ENCODE measurements at regions not wholly inside any gene's neighbourhood (a gene's known extent, or its start where the extent isn't known, plus 50 kb on each side); places are given as distances from the start of the nearest gene placed in this dataset.

DNA sequence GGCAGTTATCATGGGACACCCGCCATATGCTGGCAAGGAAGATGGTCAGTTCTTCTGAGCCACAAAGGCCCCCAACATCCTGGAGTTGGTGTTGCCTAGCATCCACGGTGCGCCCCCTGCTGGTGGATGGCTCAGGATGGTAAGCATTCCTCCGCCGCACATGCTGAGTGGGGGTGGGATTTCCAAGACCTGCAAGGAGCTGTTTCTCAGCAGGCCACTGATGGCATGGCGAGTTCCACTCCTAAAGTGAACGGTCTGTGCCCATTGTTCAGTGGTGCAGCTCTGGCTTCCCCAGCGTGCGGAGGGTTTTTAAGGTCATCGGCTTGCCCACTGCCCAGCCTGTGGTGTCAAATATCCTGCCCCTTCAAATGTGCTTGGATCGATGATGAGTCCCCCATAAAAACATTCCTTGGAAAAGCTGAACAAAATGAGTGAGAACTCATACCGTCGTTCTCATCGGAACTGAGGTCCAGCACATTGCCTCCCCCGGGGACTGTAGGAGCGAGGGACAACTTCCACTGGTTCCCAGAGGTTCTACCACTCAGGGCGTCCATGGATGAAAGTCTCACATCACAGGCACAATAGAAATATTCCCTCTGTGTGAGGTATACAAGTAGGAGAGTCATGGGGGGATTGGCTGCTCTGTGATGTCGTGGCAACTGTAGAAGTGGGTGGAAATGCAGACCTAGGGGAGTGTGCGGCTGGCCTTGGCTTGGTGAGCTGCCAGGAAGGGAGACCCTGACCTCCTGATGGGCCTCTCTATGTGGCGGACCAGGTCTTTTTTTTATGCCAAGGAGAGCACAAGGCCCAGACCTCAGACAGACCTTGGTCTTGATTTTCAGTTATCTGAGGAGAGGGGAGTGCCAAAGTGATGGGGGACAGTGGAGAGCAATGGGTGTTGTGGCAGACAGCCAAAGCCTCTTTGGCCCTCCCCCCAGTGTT lies 102.0 kb downstream of the SNRPN start:
- ChIA-PET CTCF (no interaction called here), POLR2A (no interaction called here)
- Histone ChIP-seq H2AFZ (ENCODE audit: low read depth, low read length) (no peak overlapping the region), H3K4me3 (replicated peaks in 1 of 3; ENCODE audit: insufficient read depth in 1 of 3, low read depth in 1 of 3, low read length in 3 of 3) (no peak overlapping the region), H3K79me2 (ENCODE audit: control insufficient read depth, insufficient read depth, low read length) (no peaks in the 10 kb centered on the region), H3K9ac (replicated peaks; ENCODE audit: extremely low read depth, insufficient read depth, low read length) (no peak overlapping the region), H3K27me3 (ENCODE audit: control insufficient read depth in 2 of 2, insufficient read depth in 2 of 2, low read length in 2 of 2) (no peaks in the 10 kb centered on the region), H3K4me2 (ENCODE audit: insufficient read depth, low read length) (no peak overlapping the region), H3K27ac (ENCODE audit: insufficient read depth, low read depth, low read length) (no peak overlapping the region), H3K9me3 (replicated peaks; ENCODE audit: control insufficient read depth, insufficient read depth, low read length) (peaks cover 64% of the 10 kb centered on the region), H3K4me1 (ENCODE audit: control insufficient read depth, extremely low read depth, insufficient read depth, low read length) (no peaks in the 10 kb centered on the region), H4K20me1 (replicated peaks; ENCODE audit: control insufficient read depth, extremely low read depth, insufficient read depth, low read length) (no peaks in the 10 kb centered on the region), H3K9me1 (replicated peaks; ENCODE audit: control insufficient read depth, extremely low read depth, insufficient read depth, low read length) (no peaks in the 10 kb centered on the region), H3K36me3 (ENCODE audit: control insufficient read depth in 2 of 2, extremely low read depth in 1 of 2, insufficient read depth in 2 of 2, low read length in 2 of 2) (peaks cover 2 to 75% of the 10 kb centered on the region in 2 experiments)
- intact Hi-C loops (cut with micrococcal nuclease) (no loop called here), dilution Hi-C loops (cut with MboI; ENCODE audit: extremely low pct_ligation_motif_present, low sequenced_read_pairs) (no loop called here)
- no TSS peak for BruUV-seq (replicated peaks)
- TF ChIP-seq MAX (IDR thresholded peaks at IDR 0.05; ENCODE audit: insufficient read depth, insufficient read length) (no peak), FOS (IDR thresholded peaks at IDR 0.05; ENCODE audit: borderline replicate concordance, insufficient read depth, low read length) (no peak)
- no peak for FAIRE-seq
- DNase-seq (ENCODE audit: low read depth, low spot score) = no peak

DNA sequence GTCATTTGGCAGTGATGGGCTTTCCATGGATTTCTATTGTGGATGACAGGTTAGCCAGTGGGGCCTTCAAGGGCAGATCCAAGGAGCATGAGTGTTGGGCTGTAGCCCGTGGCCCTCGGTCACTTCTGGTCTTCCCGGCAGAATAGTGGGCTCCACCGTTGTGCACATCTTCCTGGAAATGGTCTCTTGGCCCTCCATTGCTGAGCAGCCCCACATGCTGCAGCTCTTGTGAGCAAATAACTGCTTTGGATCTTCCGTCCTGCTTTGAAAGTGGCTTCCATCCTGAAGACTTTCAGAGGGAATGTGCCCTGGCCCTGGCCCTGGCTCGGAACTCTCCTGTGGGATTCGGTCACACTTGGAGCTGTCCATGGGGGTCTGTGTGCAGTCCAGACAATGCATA lies 102.8 kb downstream of the SNRPN start:
- no peaks in the 10 kb centered on the region for H3K9me1 ChIP-seq (replicated peaks; ENCODE audit: control insufficient read depth, extremely low read depth, insufficient read depth, low read length)
- H3K79me2 ChIP-seq (ENCODE audit: control insufficient read depth, insufficient read depth, low read length) = no peaks in the 10 kb centered on the region
- peaks cover 2 to 72% of the 10 kb centered on the region in 2 experiments for H3K36me3 ChIP-seq (ENCODE audit: control insufficient read depth in 2 of 2, extremely low read depth in 1 of 2, insufficient read depth in 2 of 2, low read length in 2 of 2)
- H3K9ac ChIP-seq (replicated peaks; ENCODE audit: extremely low read depth, insufficient read depth, low read length) = no peak overlapping the region
- ChIA-PET CTCF (no interaction called here), POLR2A (no interaction called here)
- H3K27ac ChIP-seq (ENCODE audit: insufficient read depth, low read depth, low read length) = no peak overlapping the region
- BruUV-seq (replicated peaks) = no TSS peak
- no peak for TF ChIP-seq MAX (IDR thresholded peaks at IDR 0.05; ENCODE audit: insufficient read depth, insufficient read length)
- TF ChIP-seq POLR2A (IDR thresholded peaks at IDR 0.05; ENCODE audit: low read depth, low read length) = no peak
- TF ChIP-seq, protein P1, sequence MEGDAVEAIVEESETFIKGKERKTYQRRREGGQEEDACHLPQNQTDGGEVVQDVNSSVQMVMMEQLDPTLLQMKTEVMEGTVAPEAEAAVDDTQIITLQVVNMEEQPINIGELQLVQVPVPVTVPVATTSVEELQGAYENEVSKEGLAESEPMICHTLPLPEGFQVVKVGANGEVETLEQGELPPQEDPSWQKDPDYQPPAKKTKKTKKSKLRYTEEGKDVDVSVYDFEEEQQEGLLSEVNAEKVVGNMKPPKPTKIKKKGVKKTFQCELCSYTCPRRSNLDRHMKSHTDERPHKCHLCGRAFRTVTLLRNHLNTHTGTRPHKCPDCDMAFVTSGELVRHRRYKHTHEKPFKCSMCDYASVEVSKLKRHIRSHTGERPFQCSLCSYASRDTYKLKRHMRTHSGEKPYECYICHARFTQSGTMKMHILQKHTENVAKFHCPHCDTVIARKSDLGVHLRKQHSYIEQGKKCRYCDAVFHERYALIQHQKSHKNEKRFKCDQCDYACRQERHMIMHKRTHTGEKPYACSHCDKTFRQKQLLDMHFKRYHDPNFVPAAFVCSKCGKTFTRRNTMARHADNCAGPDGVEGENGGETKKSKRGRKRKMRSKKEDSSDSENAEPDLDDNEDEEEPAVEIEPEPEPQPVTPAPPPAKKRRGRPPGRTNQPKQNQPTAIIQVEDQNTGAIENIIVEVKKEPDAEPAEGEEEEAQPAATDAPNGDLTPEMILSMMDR (IDR thresholded peaks at IDR 0.05; ENCODE audit: extremely low read depth in 1 of 2, insufficient read depth in 1 of 2, low read depth in 1 of 2, low read length in 2 of 2) = no peak
- TF ChIP-seq FOS (IDR thresholded peaks at IDR 0.05; ENCODE audit: borderline replicate concordance, insufficient read depth, low read length) = no peak
- TF ChIP-seq JUN (IDR thresholded peaks at IDR 0.05; ENCODE audit: borderline replicate concordance, insufficient read depth, insufficient read length, low read depth) = no peak
- no peak for TF ChIP-seq POLR2AphosphoS5 (IDR thresholded peaks at IDR 0.05; ENCODE audit: insufficient read depth, low read depth, low read length)
- no peak for TF ChIP-seq EZH2 (IDR thresholded peaks at IDR 0.05; ENCODE audit: borderline replicate concordance, low read depth, low read length, severe bottlenecking)
- no peak for TF ChIP-seq GATA2 (IDR thresholded peaks at IDR 0.05; ENCODE audit: insufficient read depth, insufficient read length, low read depth, low read length)
- no peak for TF ChIP-seq MYC (IDR thresholded peaks at IDR 0.05; ENCODE audit: low read depth, low read length)
- dilution Hi-C loops (cut with MboI; ENCODE audit: extremely low pct_ligation_motif_present, low sequenced_read_pairs) = no loop called here
- DNase-seq (ENCODE audit: low read depth, low spot score) (no peak), FAIRE-seq (no peak)
- no peak overlapping the region for H2AFZ ChIP-seq (ENCODE audit: low read depth, low read length)
- no peak overlapping the region for H3K4me3 ChIP-seq (replicated peaks in 1 of 3; ENCODE audit: insufficient read depth in 1 of 3, low read depth in 1 of 3, low read length in 3 of 3)
- no peak overlapping the region for H3K4me2 ChIP-seq (ENCODE audit: insufficient read depth, low read length)
- intact Hi-C loops (cut with micrococcal nuclease) = no loop called here
- H3K27me3 ChIP-seq (ENCODE audit: control insufficient read depth in 2 of 2, insufficient read depth in 2 of 2, low read length in 2 of 2) = no peaks in the 10 kb centered on the region
- H4K20me1 ChIP-seq (replicated peaks; ENCODE audit: control insufficient read depth, extremely low read depth, insufficient read depth, low read length) = no peaks in the 10 kb centered on the region
- H3K4me1 ChIP-seq (ENCODE audit: control insufficient read depth, extremely low read depth, insufficient read depth, low read length) = no peaks in the 10 kb centered on the region
- H3K9me3 ChIP-seq (replicated peaks; ENCODE audit: control insufficient read depth, insufficient read depth, low read length) = peaks cover 66% of the 10 kb centered on the region
